ENCODE measurements at regions not wholly inside any gene's neighbourhood (a gene's known extent, or its start where the extent isn't known, plus 50 kb on each side); places are given as distances from the start of the nearest gene placed in this dataset.

DNA sequence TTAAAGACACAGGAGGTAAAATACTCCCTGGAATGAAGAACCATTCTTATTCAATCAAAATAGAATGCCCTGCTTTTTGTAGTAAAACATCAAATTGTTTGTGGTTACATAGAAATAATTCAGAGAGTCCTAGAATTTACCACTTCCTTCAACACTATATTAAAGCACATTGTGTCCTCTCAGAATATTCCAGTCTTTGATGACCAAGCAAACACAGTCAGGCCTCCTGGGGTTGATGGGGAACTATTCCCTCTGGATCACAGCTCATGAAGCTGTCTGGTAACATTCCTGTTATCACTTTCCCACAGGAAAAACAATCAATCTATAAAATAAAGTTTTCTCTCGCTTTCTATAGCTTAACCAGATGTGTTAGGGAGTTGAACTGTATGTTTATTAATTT lies 389.3 kb downstream of the KCNA4 start:
- no peaks in the 10 kb centered on the region for H4K20me1 ChIP-seq (ENCODE audit: insufficient read depth)
- no peaks in the 10 kb centered on the region for H3K79me2 ChIP-seq (ENCODE audit: insufficient read depth)
- no peaks in the 10 kb centered on the region for H3K27me3 ChIP-seq (replicated peaks; ENCODE audit: insufficient read depth)
- no peaks in the 10 kb centered on the region for H3K4me1 ChIP-seq (ENCODE audit: insufficient read depth)
- no peaks in the 10 kb centered on the region for H3K36me3 ChIP-seq (ENCODE audit: low read depth)
- H3K4me3 ChIP-seq, result no peak overlapping the region
- DNase-seq, result no peak
- no peak overlapping the region for H2AFZ ChIP-seq
- in situ Hi-C loops (cut with MboI), result no loop called here
- H3K4me2 ChIP-seq (ENCODE audit: unreplicated experiment), result no peak overlapping the region
- no peak overlapping the region for H3K27ac ChIP-seq
- no peak overlapping the region for H3K9ac ChIP-seq
- 28 to 37% methylated on average over 1 of the region's 1 CpG for WGBS, 2 experiments (ENCODE audit: low coverage in 1 of 2, low lambda C conversion rate in 2 of 2, missing lambda C conversion rate in 2 of 2)
- no peaks in the 10 kb centered on the region for H3K9me2 ChIP-seq (ENCODE audit: insufficient read depth)
- no peak for TF ChIP-seq EZH2phosphoT487 (IDR thresholded peaks at IDR 0.05; ENCODE audit: insufficient read depth, low read depth)
- no peak for TF ChIP-seq EZH2 (IDR thresholded peaks at IDR 0.05; ENCODE audit: insufficient read depth, poor library complexity, severe bottlenecking)
- no peaks in the 10 kb centered on the region for H3F3A ChIP-seq (ENCODE audit: insufficient read depth)
- H3K9me3 ChIP-seq (ENCODE audit: low read depth), result no peaks in the 10 kb centered on the region

DNA sequence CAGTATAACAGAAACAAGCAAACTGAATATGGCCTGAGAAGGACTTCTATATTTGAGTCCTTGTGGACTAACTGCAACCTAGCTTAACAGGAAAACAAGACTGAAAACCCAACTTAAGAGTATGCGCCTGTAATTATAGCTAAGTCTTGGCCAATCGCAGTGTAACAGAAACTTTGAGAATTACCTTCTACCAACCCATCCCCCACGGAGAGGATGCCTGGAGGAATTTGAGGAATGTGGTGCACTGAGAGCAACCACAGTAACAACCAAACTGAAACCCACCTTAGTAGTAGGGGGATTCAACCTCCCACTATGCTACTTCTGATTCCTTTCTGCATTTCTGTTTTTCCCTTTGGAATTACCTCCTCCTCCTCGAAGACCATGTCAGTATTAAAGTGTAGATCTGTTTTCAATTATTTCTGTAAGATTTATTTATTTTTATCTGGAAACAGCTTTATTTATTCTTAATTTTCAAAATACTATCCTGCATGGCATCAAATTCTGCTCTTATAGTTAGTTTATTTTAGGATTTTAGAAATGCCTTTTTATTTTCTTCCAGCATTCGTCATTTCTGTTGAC lies 393.6 kb downstream of the KCNA4 start:
- H3K4me3 ChIP-seq, result no peak overlapping the region
- H3K4me1 ChIP-seq (ENCODE audit: insufficient read depth), result no peaks in the 10 kb centered on the region
- TF ChIP-seq EZH2phosphoT487 (IDR thresholded peaks at IDR 0.05; ENCODE audit: insufficient read depth, low read depth) (no peak), EZH2 (IDR thresholded peaks at IDR 0.05; ENCODE audit: insufficient read depth, poor library complexity, severe bottlenecking) (no peak)
- no peaks in the 10 kb centered on the region for H3F3A ChIP-seq (ENCODE audit: insufficient read depth)
- no peaks in the 10 kb centered on the region for H3K27me3 ChIP-seq (replicated peaks; ENCODE audit: insufficient read depth)
- no peak overlapping the region for H3K27ac ChIP-seq
- no peaks in the 10 kb centered on the region for H3K9me3 ChIP-seq (ENCODE audit: low read depth)
- in situ Hi-C loops (cut with MboI), result no loop called here
- H3K4me2 ChIP-seq (ENCODE audit: unreplicated experiment), result no peak overlapping the region
- no peaks in the 10 kb centered on the region for H3K79me2 ChIP-seq (ENCODE audit: insufficient read depth)
- WGBS, 2 experiments (ENCODE audit: low coverage in 1 of 2, low lambda C conversion rate in 2 of 2, missing lambda C conversion rate in 2 of 2), result 29 to 40% methylated on average over 5 of the region's 5 CpGs
- H3K36me3 ChIP-seq (ENCODE audit: low read depth), result no peaks in the 10 kb centered on the region
- no peak overlapping the region for H2AFZ ChIP-seq
- no peaks in the 10 kb centered on the region for H4K20me1 ChIP-seq (ENCODE audit: insufficient read depth)
- no peaks in the 10 kb centered on the region for H3K9me2 ChIP-seq (ENCODE audit: insufficient read depth)
- DNase-seq, result no peak
- no peak overlapping the region for H3K9ac ChIP-seq

DNA sequence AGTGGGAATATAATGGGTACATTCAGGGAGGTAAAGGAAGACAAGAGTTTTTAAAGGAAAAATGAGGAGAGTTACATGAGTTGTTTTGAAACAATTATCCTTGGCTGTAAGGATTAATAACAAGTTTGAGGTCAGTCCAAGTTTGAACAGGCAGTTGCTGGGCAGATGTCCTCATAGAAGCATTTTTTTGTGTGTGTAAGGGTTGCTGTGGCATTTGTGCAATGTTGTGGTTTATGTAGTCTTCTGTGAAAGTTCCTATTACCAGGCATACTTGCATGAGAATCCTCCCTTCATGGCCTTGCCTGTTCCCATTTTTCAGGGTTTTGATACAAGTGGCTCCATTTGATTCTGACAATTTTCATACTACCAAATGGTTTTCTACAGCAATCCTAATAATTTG lies 400.2 kb downstream of the KCNA4 start:
- H3K27me3 ChIP-seq (replicated peaks; ENCODE audit: insufficient read depth), result no peaks in the 10 kb centered on the region
- H3F3A ChIP-seq (ENCODE audit: insufficient read depth), result no peaks in the 10 kb centered on the region
- H4K20me1 ChIP-seq (ENCODE audit: insufficient read depth), result no peaks in the 10 kb centered on the region
- H3K9me2 ChIP-seq (ENCODE audit: insufficient read depth), result no peaks in the 10 kb centered on the region
- in situ Hi-C loops (cut with MboI), result no loop called here
- no peak overlapping the region for H3K27ac ChIP-seq
- TF ChIP-seq EZH2 (IDR thresholded peaks at IDR 0.05; ENCODE audit: insufficient read depth, poor library complexity, severe bottlenecking), result no peak
- no peak for TF ChIP-seq EZH2phosphoT487 (IDR thresholded peaks at IDR 0.05; ENCODE audit: insufficient read depth, low read depth)
- H3K9ac ChIP-seq, result no peak overlapping the region
- H2AFZ ChIP-seq, result no peak overlapping the region
- no peaks in the 10 kb centered on the region for H3K36me3 ChIP-seq (ENCODE audit: low read depth)
- H3K4me3 ChIP-seq, result no peak overlapping the region
- DNase-seq, result peak; percentile 55
- no peaks in the 10 kb centered on the region for H3K4me1 ChIP-seq (ENCODE audit: insufficient read depth)
- H3K9me3 ChIP-seq (ENCODE audit: low read depth), result no peaks in the 10 kb centered on the region
- H3K79me2 ChIP-seq (ENCODE audit: insufficient read depth), result no peaks in the 10 kb centered on the region
- no peak overlapping the region for H3K4me2 ChIP-seq (ENCODE audit: unreplicated experiment)

DNA sequence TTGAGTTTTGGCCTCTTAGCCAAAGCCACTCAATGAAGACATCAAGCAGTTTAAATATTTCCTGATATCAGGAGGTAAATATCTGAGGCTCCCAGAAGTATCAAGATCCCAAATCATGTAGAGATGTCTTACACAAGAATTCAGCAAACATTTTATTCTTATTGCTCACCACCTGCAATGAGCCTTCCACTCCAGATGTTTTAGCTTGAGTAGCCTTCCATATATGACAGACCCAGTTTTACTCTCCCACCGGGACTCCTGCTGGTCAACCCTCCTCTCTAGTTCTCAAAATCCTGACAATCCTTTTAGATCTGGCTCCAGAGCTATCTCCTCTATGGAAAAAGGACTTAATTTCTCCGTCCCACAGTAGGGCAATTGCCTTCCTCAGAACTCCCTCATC lies 404.4 kb downstream of the KCNA4 start:
- WGBS, 2 experiments (ENCODE audit: low coverage in 1 of 2, low lambda C conversion rate in 2 of 2, missing lambda C conversion rate in 2 of 2), result 31 to 53% methylated on average over 2 of the region's 2 CpGs

More for the DNA sequence above, 404.4 kb downstream of the KCNA4 start:
- Histone ChIP-seq H3K4me1 (ENCODE audit: insufficient read depth) (no peaks in the 10 kb centered on the region), H3K27ac (no peak overlapping the region), H3K9me3 (ENCODE audit: low read depth) (no peaks in the 10 kb centered on the region), H3K27me3 (replicated peaks; ENCODE audit: insufficient read depth) (no peaks in the 10 kb centered on the region), H3K4me3 (no peak overlapping the region), H3K4me2 (ENCODE audit: unreplicated experiment) (no peak overlapping the region), H4K20me1 (ENCODE audit: insufficient read depth) (no peaks in the 10 kb centered on the region), H2AFZ (no peak overlapping the region), H3K79me2 (ENCODE audit: insufficient read depth) (no peaks in the 10 kb centered on the region), H3F3A (ENCODE audit: insufficient read depth) (no peaks in the 10 kb centered on the region), H3K36me3 (ENCODE audit: low read depth) (no peaks in the 10 kb centered on the region), H3K9ac (no peak overlapping the region), H3K9me2 (ENCODE audit: insufficient read depth) (no peaks in the 10 kb centered on the region)
- DNase-seq, result peak; percentile 2
- in situ Hi-C loops (cut with MboI), result no loop called here
- TF ChIP-seq EZH2phosphoT487 (IDR thresholded peaks at IDR 0.05; ENCODE audit: insufficient read depth, low read depth) (no peak), EZH2 (IDR thresholded peaks at IDR 0.05; ENCODE audit: insufficient read depth, poor library complexity, severe bottlenecking) (no peak)
